ENCODE measurements at regions not wholly inside any gene's neighbourhood (a gene's known extent, or its start where the extent isn't known, plus 50 kb on each side); places are given as distances from the start of the nearest gene placed in this dataset.
"Not testable (repeated sequence)": the region's sequence is repeated elsewhere in the genome, so short reads cannot be mapped to it uniquely, and the experiment has no call there.

GRCh38 chr9:15032860-15033259, 122.6 kb upstream of the FREM1 start:
- DNase-seq = no peak

GRCh38 chr9:15021146-15021545, 110.9 kb upstream of the FREM1 start:
- DNase-seq = no peak

GRCh38 chr9:15018096-15018637, 107.9 kb upstream of the FREM1 start:
- no peak for DNase-seq

GRCh38 chr9:15010581-15010980, 100.4 kb upstream of the FREM1 start:
- no peak for DNase-seq

- no peak for DNase-seq
Observed at GRCh38 chr9:15007698-15008097, 97.5 kb upstream of the FREM1 start.

- DNase-seq = no peak
Observed at GRCh38 chr9:14994738-14995137, 84.5 kb upstream of the FREM1 start.

- DNase-seq = no peak
Observed at GRCh38 chr9:14993901-14994554, 83.8 kb upstream of the FREM1 start.

GRCh38 chr9:14993061-14993800, 83.0 kb upstream of the FREM1 start:
- peak; percentile 85 for DNase-seq

- no peak for DNase-seq
Observed at GRCh38 chr9:14992516-14992915, 82.3 kb upstream of the FREM1 start.

GRCh38 chr9:14992081-14992480, 81.9 kb upstream of the FREM1 start:
- no peak for DNase-seq

GRCh38 chr9:14990647-14991046, 80.4 kb upstream of the FREM1 start:
- DNase-seq = not testable (repeated sequence)

- DNase-seq = no peak
Observed at GRCh38 chr9:14989811-14990210, 79.6 kb upstream of the FREM1 start.

GRCh38 chr9:14989336-14989735, 79.1 kb upstream of the FREM1 start:
- not testable (repeated sequence) for DNase-seq

- DNase-seq = no peak
Observed at GRCh38 chr9:14987858-14988257, 77.6 kb upstream of the FREM1 start.

- DNase-seq = no peak
Observed at GRCh38 chr9:14985419-14985818, 75.2 kb upstream of the FREM1 start.

- DNase-seq = no peak
Observed at GRCh38 chr9:14983599-14983998, 73.4 kb upstream of the FREM1 start.

GRCh38 chr9:14981291-14981950, 71.2 kb upstream of the FREM1 start:
- DNase-seq = no peak

GRCh38 chr9:14978022-14979000, 68.1 kb upstream of the FREM1 start:
- no peak for DNase-seq

GRCh38 chr9:14967450-14968321, 57.5 kb upstream of the FREM1 start:
- DNase-seq = no peak

GRCh38 chr9:14962193-14962882, 52.1 kb upstream of the FREM1 start:
- no peak for DNase-seq

All from NCI-H2081 treated with DMSO at 0.1 percent for 48 hours (cell line).